Mucosa of descending colon (tissue), 3 donors: ENCODE measurements at regions not wholly inside any gene's neighbourhood (a gene's known extent, or its start where the extent isn't known, plus 50 kb on each side); places are given as distances from the start of the nearest gene placed in this dataset.

ENCODE experiments used
- ATAC-seq: fragments of 200-7000 bp; cut with Tn5 transposase; one replicate; pipeline ENCODE4 v1.9.1; 2020; ENCODE audit warnings: mild to moderate bottlenecking, moderate library complexity
- DNase-seq, 3 donors: peaks; one replicate each; pipeline ENCODE4 v3.0.0-alpha.2; 2020
- H3K36me3 ChIP-seq: fragments of 200-600 bp; one replicate; pipeline ENCODE4 v1.8.0; 2021; ENCODE audit warnings: low read depth, mild to moderate bottlenecking
- H3K4me1 ChIP-seq: fragments of 200-600 bp; one replicate; pipeline ENCODE4 v1.8.0; 2021; ENCODE audit warnings: low read depth, mild to moderate bottlenecking
- H3K4me3 ChIP-seq: fragments of 200-600 bp; one replicate; pipeline ENCODE4 v1.8.0; 2021; ENCODE audit warnings: mild to moderate bottlenecking
- H3K9me3 ChIP-seq: fragments of 200-600 bp; one replicate; pipeline ENCODE4 v1.8.0; 2021; ENCODE audit warnings: mild to moderate bottlenecking
- CTCF ChIP-seq: fragments of 200-600 bp; IDR thresholded peaks from one replicate; pipeline ENCODE4 v1.8.0; 2022; ENCODE audit warnings: antibody characterized with exemption, mild to moderate bottlenecking
- intact Hi-C, 2 donors: fragments of 100-400 bp; cut with DNase I in 1 of 2; cut with micrococcal nuclease in 1 of 2; formaldehyde crosslinking; loops; one replicate each; pipeline versions ENCODE4 v1.11.0 to v1.11.1; 2022; cut with DNase I, micrococcal nuclease
- donor health status: DM: no; HTN: no; CAD: no; lungs with moderate emphysema.
- donor health status: DM: no; HTN: no; CAD: no.
- donor health status: DM: no; HTN: yes; CAD: no.

GRCh38 chr22:22064580-22064979 lies 82.0 kb upstream of the TOP3B start:
- DNase-seq (no peak), ATAC-seq (no peak)
- Histone ChIP-seq H3K4me1 (no peaks in the 10 kb centered on the region), H3K9me3 (no peaks in the 10 kb centered on the region), H3K4me3 (no peak overlapping the region), H3K36me3 (no peaks in the 10 kb centered on the region)
- intact Hi-C loops, result no loop called here
- no peak for TF ChIP-seq CTCF

DNA sequence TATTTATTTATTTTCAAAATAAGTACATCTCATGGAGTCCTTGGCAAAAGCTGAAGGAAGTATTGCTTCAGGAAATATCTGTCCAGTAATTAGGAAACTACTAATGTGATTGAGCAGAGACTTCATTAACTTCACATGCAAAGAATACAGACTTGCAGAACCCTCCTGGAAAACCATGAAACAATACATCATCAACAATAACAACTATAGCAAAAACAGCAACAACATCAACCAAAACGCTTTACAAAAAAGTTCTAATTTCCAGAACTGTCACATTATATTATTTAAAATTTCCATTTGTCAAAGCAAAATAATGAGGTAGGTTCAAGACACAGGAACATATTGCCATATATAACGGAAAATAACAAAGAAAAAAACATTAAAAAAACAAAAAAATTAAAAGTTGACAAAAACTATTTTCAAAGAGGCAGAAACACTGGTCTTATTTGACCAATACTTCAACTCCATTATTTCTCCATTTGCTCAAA lies 79.8 kb upstream of the TOP3B start:
- intact Hi-C loops, result no loop called here
- Histone ChIP-seq H3K4me1 (no peaks in the 10 kb centered on the region), H3K36me3 (no peaks in the 10 kb centered on the region), H3K9me3 (no peaks in the 10 kb centered on the region), H3K4me3 (no peak overlapping the region)
- no peak for DNase-seq
- no peak for ATAC-seq
- TF ChIP-seq CTCF, result no peak

DNA sequence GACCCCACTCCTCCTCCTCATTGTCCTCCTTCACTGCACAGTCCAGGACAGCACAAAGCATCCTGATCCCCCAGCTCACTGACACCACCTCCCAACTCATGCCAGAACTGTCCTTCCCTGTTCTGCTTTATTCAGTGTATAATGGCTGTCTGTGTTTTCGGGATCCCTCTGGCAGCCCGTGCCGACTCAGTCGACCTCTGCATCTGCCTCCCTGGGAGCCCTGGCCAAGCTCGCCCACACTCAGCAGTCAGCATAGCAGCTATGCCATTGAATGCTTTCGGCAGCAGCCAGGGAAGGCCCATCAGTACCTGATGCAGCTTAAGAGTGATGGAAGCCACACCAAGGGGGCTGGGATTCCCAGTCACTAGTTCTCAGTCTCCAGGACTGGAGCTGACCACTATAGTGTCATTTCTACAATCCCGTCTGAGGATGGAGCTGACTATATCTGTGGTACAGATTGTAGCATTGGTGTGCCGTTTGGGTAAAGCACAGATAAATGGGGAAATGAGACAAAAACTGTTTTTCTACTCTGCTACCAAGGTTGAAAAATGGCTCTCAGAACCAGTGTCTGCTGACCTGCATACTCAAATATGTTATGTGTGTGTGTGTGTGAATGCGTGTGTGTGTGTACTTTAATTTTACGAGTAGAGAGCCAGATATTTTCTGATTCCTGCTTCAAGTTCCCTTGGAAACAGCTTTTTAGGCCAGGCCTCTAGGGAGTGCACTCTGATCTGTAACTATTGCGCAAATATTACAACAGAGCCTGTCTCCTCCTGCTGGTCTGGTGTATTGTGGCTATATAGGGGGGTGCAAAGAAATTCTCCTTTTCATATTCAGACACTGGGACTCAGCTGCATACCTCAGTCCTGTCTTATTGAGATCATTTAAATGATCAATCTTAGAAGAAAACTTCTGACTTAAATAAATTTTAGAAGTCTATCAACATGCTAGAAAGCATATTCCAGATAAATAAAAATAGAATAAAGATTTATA lies 78.8 kb upstream of the TOP3B start:
- Histone ChIP-seq H3K36me3 (no peaks in the 10 kb centered on the region), H3K9me3 (no peaks in the 10 kb centered on the region), H3K4me1 (no peaks in the 10 kb centered on the region), H3K4me3 (no peak overlapping the region)
- intact Hi-C loops, result no loop called here
- ATAC-seq (peak; percentile 69), DNase-seq (no peak)
- no peak for TF ChIP-seq CTCF

- TF ChIP-seq CTCF, result peak; percentile 26
- intact Hi-C loops, result no loop called here
- peak; percentile 84 for ATAC-seq
These were observed 77.9 kb upstream of the TOP3B start for GRCh38 chr22:22060200-22061084.

DNA sequence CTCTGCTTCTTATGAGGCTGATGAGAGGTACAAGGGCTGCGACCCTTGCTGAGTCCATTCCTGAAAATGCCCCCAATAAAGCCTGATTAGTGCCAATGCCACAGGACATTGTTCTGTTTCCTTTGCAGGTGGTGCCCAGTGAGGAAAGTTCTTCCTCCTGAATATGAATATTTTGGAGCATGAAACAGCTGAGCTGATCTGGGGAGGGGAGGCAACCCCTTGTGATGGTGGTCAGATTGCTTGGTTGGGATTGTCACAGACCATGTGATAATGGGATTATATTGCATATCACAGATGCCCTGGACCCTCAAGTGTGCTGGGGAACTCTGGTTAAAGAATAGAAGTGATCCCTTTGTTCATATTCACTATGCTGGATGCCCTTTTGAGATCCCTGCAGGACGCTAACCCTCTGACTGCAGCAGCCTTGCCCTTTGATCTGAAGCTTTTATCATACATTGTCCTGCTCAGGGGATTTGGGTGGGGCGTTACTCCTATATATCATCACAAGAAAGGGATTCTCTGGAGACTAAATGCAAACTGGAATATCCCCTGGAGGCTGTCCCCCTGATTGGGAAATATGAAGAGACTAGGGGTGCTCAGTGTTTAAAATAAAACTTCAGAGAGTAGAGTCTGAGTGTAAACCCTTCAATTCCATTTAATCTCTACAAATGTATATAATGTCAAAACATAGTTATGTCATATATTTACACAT lies 76.9 kb upstream of the TOP3B start:
- no peak for TF ChIP-seq CTCF
- no peak overlapping the region for H3K4me3 ChIP-seq
- H3K9me3 ChIP-seq, result no peaks in the 10 kb centered on the region
- no peaks in the 10 kb centered on the region for H3K4me1 ChIP-seq
- intact Hi-C loops, result no loop called here
- ATAC-seq, result no peak
- no peak for DNase-seq
- H3K36me3 ChIP-seq, result no peaks in the 10 kb centered on the region

More at GRCh38 chr22:22060200-22061084, 77.9 kb upstream of the TOP3B start:
- H3K9me3 ChIP-seq, result no peaks in the 10 kb centered on the region
- DNase-seq, result peak; percentile 61 to 74 (median 61)
- H3K36me3 ChIP-seq, result no peaks in the 10 kb centered on the region
- H3K4me3 ChIP-seq, result no peak overlapping the region
- no peaks in the 10 kb centered on the region for H3K4me1 ChIP-seq
